KOPT-K1 (cell line): ENCODE measurements at regions not wholly inside any gene's neighbourhood (a gene's known extent, or its start where the extent isn't known, plus 50 kb on each side); places are given as distances from the start of the nearest gene placed in this dataset.
"Not testable (repeated sequence)": the region's sequence is repeated elsewhere in the genome, so short reads cannot be mapped to it uniquely, and the experiment has no call there.

Experiments
- H3K27ac ChIP-seq: fragments of 200-600 bp; sonication (generic); 2 replicates; pipeline ENCODE4 v1.5.1; 2016; ENCODE audit warnings: antibody characterized with exemption, mild to moderate bottlenecking, low read depth, low read length; ENCODE audit not compliant: poor library complexity, severe bottlenecking
- H3K36me3 ChIP-seq: fragments of 200-600 bp; sonication (generic); 2 replicates; pipeline ENCODE4 v1.5.1; 2017; ENCODE audit warnings: antibody characterized with exemption, mild to moderate bottlenecking, low read length, moderate library complexity; ENCODE audit not compliant: insufficient read depth
- H3K9me3 ChIP-seq: fragments of 200-600 bp; sonication (generic); 2 replicates; pipeline ENCODE4 v1.5.1; 2017; ENCODE audit warnings: antibody characterized with exemption, low read length, mild to moderate bottlenecking; ENCODE audit not compliant: insufficient read depth, poor library complexity, severe bottlenecking

DNA sequence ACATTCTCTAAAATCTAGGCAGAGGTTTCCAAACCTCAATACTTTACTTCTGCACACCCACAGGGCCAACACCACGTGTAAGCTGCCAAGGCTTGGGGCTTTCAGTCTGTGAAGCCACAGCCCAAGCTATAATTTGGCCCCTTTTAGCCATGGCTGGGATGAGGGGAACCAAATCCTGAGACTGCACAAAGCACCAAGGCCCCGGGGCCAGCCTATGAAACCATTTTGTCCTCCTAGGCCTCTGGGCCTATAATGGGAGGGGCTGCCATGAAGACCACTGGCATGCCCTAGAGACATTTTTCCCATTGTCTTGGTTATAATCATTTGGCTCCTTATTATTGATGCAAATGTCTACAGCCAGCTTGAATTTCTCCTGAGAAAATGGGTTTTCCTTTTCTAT is 513.0 kb upstream of the ADGRB3 start:
- peaks cover 23% of the 10 kb centered on the region for H3K9me3 ChIP-seq
- no peak overlapping the region for H3K27ac ChIP-seq

DNA sequence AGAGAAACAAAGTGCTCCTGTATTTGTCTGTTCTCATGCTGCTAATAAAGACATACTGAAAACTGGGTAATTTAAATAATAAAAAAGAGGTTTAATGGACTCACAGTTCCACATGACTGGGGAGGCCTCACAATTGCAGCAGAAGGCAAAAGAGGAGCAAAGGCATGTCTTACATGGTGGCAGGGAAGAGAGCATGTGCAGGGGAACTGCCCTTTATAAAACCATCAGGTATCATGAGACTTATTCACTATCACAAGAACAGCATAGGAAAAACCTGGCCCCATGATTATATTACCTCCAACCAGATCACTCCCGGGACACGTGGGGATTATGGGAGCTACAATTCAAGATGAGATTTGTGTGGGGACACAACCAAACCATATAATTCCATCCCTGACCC is 514.1 kb upstream of the ADGRB3 start:
- H3K36me3 ChIP-seq, H3K27ac ChIP-seq: not testable (repeated sequence)
- H3K9me3 ChIP-seq = peaks cover 23% of the 10 kb centered on the region

More for the DNA sequence above, 513.0 kb upstream of the ADGRB3 start:
- H3K36me3 ChIP-seq = no peaks in the 10 kb centered on the region

DNA sequence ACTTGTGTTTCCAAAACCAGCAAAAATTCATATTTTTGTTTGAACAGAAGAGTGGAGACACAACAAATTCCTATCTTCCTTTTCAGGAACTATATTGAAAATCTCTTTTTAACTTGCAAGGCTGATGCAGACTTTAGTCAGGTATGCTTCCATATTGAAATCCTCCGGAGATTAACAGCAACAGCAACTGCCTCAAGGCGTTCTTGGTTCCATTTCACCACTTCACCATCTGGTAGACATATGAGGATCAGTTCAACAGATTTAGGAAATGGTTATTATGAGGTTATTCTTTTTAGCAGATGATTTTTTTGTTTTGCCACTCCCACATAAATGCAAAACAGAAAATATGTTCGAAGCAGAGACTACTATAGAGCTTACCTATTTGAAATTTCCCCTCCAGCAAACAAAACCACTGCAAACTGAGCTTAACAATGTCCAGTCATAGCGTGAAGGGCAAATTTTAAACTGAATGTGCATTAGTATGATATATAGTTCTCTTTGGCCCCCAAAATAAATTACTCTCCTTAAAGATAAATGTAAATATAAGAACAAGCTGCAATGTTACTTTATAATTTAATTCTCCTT is 520.5 kb upstream of the ADGRB3 start:
- H3K36me3 ChIP-seq = no peaks in the 10 kb centered on the region
- H3K27ac ChIP-seq = no peak overlapping the region
- H3K9me3 ChIP-seq = no peaks in the 10 kb centered on the region

DNA sequence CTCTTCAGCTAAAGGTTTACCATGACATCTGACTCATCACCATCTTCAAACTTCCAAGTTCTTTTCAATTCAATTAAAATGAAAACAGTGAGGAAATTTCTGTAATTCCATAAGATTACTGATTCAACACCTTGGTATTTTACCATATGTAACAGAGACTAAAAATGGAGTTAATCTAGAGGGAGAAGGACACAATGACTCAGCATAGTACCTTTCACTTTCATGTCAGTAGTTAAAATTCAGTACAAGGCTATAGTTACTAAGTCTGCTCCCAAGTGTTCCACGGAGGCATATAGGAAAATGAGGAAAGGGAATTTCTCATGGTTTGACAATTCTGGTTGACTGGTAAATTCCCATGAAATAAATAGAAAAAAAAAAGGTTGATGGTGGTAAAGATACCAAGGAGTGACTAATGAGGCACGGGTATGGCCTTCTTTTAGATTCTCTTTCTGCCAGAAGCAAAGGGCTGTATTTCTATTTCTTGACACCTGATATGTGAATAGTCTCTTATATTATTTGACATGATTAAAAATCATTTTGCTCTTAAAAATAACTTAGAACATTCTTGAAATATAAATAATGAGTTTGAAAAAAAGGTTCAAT is 526.7 kb upstream of the ADGRB3 start:
- Histone ChIP-seq H3K9me3 (no peaks in the 10 kb centered on the region), H3K36me3 (no peaks in the 10 kb centered on the region), H3K27ac (no peak overlapping the region)

DNA sequence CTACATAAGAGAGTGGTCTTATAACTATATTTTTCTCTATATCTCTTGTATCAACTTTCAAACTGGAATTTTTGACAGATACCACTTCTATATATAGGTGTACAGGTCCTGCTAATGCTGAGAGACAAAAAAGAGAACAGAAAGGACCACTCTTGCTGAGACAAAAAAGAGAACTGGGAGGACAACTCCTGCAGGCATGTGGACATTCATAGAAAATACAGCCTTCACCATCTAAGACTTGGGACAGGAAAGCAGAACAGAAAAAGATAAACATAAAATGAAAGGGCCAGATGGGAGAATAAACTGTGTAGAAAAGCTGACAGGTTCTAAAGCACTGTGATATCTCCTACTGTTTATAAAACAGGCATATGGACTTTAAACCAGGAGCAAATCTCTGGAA is 541.0 kb upstream of the ADGRB3 start:
- no peaks in the 10 kb centered on the region for H3K36me3 ChIP-seq
- H3K9me3 ChIP-seq = no peaks in the 10 kb centered on the region
- H3K27ac ChIP-seq = no peak overlapping the region

DNA sequence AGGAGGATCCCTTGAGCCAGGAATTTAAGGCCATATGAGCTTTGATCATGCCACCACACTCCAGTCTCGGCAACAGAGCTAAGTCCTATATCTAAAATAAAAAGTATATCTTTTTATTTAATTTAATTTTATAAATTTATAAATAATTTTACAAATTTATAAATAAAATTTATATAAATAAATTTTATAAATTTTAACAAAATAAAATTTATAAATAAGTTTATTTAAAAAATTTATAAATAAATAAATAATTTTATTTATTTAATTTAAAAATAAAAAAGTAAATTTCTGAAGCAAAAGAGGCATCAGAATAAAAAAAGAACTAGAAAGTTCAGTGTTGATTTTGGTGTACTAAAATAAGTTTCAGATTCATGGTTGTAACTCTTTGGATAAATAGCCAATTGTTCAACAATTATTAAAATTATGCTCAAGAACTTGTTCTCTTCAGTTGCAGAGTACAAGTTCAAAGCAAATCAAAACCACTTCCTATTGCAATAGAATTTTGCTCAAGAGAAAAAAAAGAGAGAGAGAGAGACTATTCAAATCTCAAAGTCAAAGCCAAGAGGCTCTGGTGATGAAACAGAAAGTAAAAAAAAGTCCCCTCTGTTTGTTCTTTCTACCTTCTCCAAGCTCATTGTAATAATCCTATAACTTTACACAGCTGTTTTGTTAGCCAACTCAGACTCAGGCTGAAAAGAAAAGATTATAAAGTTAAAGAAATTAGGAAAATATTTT is 547.5 kb upstream of the ADGRB3 start:
- Histone ChIP-seq H3K9me3 (peaks cover 19% of the 10 kb centered on the region), H3K27ac (peak overlapping the region; percentile 70), H3K36me3 (no peaks in the 10 kb centered on the region)

DNA sequence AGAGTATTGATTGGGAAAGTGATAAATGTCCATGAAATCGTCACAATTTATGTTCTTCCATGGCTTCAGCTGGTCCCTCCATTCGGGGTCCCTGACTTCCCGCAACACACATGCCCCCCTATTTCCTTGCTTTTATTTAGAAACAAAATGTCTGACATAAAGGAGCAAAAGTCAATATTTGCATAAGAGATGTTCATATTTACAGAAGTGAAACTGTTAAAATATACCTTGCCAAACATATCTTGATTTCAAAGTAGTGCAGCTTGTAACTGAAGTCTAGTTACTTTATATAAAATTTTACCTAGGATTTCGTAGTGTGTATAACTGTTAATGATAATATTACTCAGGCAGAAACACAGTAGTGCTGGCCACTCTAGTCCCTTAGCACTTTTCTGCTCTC is 548.9 kb upstream of the ADGRB3 start:
- no peak overlapping the region for H3K27ac ChIP-seq

DNA sequence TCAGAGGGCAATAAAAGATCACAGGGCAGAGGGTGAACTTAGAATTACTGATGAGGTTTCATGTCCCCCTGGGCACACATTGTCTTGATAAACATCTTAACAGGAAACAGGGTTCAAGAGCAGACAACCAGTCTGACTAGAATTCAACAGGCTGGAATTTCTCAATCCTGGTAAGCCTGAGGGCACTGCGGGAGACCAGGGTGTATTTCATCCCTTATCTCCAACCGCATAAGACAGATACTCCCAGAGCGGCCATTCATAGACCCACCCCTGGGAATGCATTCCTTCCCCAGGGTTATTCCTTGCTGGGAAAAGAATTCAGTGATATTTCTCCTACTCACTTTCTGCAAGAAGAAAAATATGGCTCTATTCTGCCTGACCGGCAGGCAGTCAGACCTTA is 549.5 kb upstream of the ADGRB3 start:
- not testable (repeated sequence) for H3K27ac ChIP-seq
- H3K9me3 ChIP-seq = peaks cover 19% of the 10 kb centered on the region

More for the DNA sequence above, 548.9 kb upstream of the ADGRB3 start:
- Histone ChIP-seq H3K9me3 (peaks cover 19% of the 10 kb centered on the region), H3K36me3 (no peaks in the 10 kb centered on the region)

DNA sequence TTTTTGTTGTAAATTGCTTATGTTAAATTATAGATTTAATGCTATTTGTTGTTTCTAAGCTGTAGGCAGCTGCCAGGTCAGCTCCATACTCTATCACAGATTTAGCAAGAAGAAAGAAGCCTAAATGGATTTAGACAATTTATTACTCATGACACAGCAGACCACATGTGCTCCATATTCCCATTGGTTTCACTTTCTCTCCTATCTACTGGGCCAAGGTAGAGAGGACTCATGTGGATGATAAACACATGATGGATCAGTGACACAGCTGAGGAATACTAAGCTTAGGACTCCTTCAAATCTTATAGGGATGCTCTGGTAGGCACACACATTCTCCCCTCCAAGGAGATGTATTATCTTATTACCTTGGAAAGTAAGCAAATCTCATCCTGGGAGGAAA is 553.0 kb upstream of the ADGRB3 start:
- no peak overlapping the region for H3K27ac ChIP-seq
- H3K36me3 ChIP-seq = no peaks in the 10 kb centered on the region
- peaks cover 19% of the 10 kb centered on the region for H3K9me3 ChIP-seq

More for the DNA sequence above, 549.5 kb upstream of the ADGRB3 start:
- not testable (repeated sequence) for H3K36me3 ChIP-seq

DNA sequence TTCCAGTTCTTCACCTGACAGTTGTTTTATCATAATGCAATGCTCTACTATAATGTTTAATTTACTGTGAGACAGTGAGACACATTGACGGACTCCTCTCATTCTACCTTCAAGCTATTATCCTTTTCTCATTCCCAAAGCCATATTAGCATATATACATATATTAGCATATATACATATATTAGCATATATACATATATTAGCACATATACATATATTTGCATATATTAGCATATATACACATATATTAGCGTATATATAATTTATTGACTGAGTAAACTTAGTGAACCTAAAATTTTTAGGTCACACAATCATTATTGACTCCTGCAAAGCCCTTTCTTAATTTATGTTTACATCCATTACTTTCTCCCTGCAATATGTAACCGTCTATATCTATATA is 555.0 kb upstream of the ADGRB3 start:
- Histone ChIP-seq H3K9me3 (peaks cover 3% of the 10 kb centered on the region), H3K36me3 (no peaks in the 10 kb centered on the region), H3K27ac (no peak overlapping the region)

DNA sequence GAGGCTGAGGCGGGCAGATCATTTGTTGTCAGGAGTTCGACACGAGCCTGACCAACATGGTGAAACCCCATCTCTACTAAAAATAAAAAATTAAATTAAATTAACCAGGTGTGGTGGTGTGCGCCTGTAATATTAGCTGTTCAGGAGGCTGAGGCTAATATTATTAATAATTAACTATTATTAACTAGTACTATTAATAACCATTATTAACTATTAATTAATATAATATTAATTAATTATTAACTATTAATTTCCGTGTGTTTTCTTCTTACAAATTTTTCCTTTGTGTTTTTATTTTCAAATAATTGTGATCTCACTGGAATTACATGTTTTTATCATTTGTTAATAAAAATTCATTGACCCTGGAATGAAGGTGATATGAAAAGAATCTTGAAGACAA is 557.4 kb upstream of the ADGRB3 start:
- no peaks in the 10 kb centered on the region for H3K36me3 ChIP-seq
- H3K27ac ChIP-seq = no peak overlapping the region
- H3K9me3 ChIP-seq = no peaks in the 10 kb centered on the region

DNA sequence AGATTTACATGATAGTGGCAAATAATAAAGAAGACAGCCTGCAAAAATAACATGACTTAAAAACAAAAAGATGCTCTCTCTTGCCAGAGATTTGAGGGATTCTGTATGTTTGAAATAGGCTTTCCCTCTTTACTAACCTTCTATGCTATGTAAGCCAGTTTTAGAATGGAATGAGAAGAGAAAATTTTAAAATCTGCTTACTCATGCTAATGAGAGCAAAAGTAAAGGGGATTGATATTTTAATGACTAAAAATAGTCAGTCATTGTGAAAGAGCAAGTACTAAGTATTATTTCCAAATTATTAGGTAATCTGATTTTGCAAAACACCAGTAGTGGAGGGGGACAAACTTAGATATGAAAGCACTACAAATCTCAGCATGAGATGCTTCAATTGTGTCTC is 563.3 kb upstream of the ADGRB3 start:
- Histone ChIP-seq H3K9me3 (no peaks in the 10 kb centered on the region), H3K27ac (no peak overlapping the region), H3K36me3 (no peaks in the 10 kb centered on the region)

DNA sequence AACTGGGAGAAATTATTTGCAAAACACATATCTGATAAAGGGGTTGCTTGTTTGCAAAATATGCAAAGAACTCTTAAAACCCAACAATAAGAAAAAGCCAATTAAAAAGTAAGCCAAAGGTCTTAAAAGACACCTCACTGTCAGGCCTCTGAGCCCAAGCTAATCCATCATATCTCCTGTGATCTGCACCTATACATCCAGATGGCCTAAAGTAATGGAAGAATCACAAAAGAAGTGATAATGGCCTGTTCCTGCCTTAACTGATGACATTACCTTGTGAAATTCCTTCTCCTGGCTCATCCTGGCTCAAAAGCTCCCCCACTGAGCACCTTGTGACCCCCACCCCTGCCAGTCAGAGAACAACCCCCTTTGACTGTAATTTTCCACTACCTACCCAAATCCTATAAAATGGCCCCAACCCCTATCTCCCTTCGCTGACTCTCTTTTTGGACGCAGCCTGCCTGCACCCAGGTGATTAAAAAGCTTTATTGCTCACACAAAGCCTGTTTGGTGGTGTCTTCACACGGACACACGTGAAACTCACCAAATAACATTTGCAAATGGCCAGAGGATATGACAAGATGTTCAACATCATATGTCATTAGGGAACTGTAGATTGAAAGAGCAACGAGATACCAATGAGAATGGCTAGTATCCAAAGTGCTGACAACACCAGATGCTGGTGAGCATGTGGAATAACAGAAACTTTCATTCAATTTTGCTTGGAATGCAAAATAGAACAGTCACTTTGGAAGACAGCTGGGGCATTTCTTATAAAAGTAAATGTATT is 565.0 kb upstream of the ADGRB3 start:
- no peaks in the 10 kb centered on the region for H3K9me3 ChIP-seq
- H3K27ac ChIP-seq = no peak overlapping the region
- no peaks in the 10 kb centered on the region for H3K36me3 ChIP-seq

DNA sequence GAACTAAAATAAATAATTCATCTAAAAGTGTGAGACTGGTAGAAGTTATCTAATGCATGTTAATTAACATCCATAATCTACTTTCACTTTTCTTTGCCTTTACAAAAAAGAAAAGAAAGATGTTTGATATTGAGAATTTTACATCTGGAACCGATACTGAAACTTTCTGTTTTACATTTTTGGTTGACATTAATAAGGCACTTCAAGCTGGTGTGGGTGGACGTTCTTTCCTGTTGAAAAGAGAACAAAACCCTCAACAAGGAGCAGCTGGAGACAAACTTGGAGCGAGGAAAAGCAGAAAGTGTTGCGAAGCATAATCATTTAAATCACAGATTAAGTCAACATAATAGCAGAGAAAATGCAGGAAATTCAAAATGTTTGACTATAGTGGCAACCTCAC is 575.2 kb upstream of the ADGRB3 start:
- Histone ChIP-seq H3K27ac (no peak overlapping the region), H3K9me3 (peaks cover 7% of the 10 kb centered on the region), H3K36me3 (no peaks in the 10 kb centered on the region)

DNA sequence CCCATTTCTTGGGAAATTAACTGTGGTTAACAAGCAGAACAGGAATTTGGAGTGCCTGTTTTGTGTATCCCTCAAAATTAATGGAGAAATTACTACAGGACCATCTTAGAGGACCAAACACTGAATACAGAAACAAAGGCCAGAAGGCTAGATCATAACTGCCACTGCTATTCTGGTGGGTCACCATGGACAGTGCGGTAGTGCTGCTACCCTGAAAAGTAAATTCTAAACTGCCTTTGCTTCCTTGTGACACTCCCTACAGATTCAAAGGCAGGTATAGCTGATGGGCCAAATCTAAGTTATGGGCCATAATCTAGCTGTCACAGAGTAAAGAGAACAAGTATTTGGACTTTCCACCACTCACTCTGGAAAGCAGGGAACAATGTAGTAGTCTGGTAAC is 575.8 kb upstream of the ADGRB3 start:
- H3K36me3 ChIP-seq = no peaks in the 10 kb centered on the region
- no peak overlapping the region for H3K27ac ChIP-seq
- peaks cover 7% of the 10 kb centered on the region for H3K9me3 ChIP-seq
